GM12891 (cell line): ENCODE measurements at regions not wholly inside any gene's neighbourhood (a gene's known extent, or its start where the extent isn't known, plus 50 kb on each side); places are given as distances from the start of the nearest gene placed in this dataset.

ENCODE experiments used
- POLR2A ChIP-seq: IDR thresholded peaks from 2 replicates; pipeline ENCODE4 v1.6.1; 2011; ENCODE audit warnings: low read depth, low read length, control low read depth
- POLR2AphosphoS5 ChIP-seq: IDR thresholded peaks from 2 replicates; pipeline ENCODE4 v1.6.1; 2011; ENCODE audit warnings: low read depth, low read length, control low read depth

DNA sequence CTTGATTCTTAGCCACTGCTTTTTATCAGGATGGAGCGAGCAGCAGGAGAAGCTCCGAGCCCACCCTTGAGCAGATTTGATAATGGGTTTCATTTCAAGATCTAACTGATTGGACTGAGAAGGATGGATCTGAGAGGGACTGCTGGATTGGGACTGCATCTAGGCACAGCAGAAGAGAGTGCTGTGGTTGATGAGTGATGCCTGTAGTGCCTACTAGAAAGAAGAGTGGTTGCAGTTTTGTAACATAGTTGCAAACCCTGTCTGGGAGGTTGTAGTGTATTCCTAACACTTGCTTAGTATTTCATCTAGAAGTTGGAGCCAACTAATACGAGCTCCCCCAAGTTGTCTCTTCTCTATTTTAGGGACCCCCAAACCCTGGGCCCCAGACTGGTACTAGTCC lies 88.7 kb downstream of the ASCL1 start:
- no peak for TF ChIP-seq POLR2A
- TF ChIP-seq POLR2AphosphoS5, result no peak
